Fibroblast of pulmonary artery (primary cell): ENCODE measurements at regions not wholly inside any gene's neighbourhood (a gene's known extent, or its start where the extent isn't known, plus 50 kb on each side); places are given as distances from the start of the nearest gene placed in this dataset.

ENCODE experiments used
- DNase-seq: peaks from one replicate; pipeline ENCODE4 v3.0.0-alpha.2; 2010; ENCODE audit warnings: low read depth
- H3K4me3 ChIP-seq: replicated peaks from 2 replicates; pipeline ENCODE4 v1.5.1; 2011; ENCODE audit warnings: low read depth, mild to moderate bottlenecking, control low read depth, low read length, moderate library complexity
- CTCF ChIP-seq: IDR thresholded peaks from 2 replicates; pipeline ENCODE4 v1.5.1; 2011; ENCODE audit warnings: mild to moderate bottlenecking, control low read depth, low read length, inconsistent platforms; ENCODE audit errors: missing control alignments

GRCh38 chr12:19886065-19886464 lies 446.8 kb downstream of the AEBP2 start:
- no peak overlapping the region for H3K4me3 ChIP-seq
- no peak for DNase-seq
- no peak for TF ChIP-seq CTCF

GRCh38 chr12:19886639-19887064 lies 447.4 kb downstream of the AEBP2 start:
- no peak overlapping the region for H3K4me3 ChIP-seq
- no peak for DNase-seq
- no peak for TF ChIP-seq CTCF

GRCh38 chr12:19890024-19890423 lies 450.7 kb downstream of the AEBP2 start:
- no peak for DNase-seq
- TF ChIP-seq CTCF, result no peak
- no peak overlapping the region for H3K4me3 ChIP-seq

GRCh38 chr12:19891936-19892591 lies 452.8 kb downstream of the AEBP2 start:
- no peak for TF ChIP-seq CTCF
- no peak for DNase-seq
- no peak overlapping the region for H3K4me3 ChIP-seq

GRCh38 chr12:19893514-19893913 lies 454.2 kb downstream of the AEBP2 start:
- no peak overlapping the region for H3K4me3 ChIP-seq
- peak; percentile 76 for DNase-seq
- TF ChIP-seq CTCF, result peak; percentile 50

GRCh38 chr12:19894050-19894449 lies 454.8 kb downstream of the AEBP2 start:
- TF ChIP-seq CTCF, result no peak
- peak; percentile 63 for DNase-seq
- no peak overlapping the region for H3K4me3 ChIP-seq

- peak; percentile 36 for DNase-seq
- H3K4me3 ChIP-seq, result no peak overlapping the region
- no peak for TF ChIP-seq CTCF
Measured at GRCh38 chr12:19894803-19895202, 455.5 kb downstream of the AEBP2 start.
